Osteoblast (primary cell): ENCODE measurements at regions not wholly inside any gene's neighbourhood (a gene's known extent, or its start where the extent isn't known, plus 50 kb on each side); places are given as distances from the start of the nearest gene placed in this dataset.

Experiments used
- DNase-seq: peaks from one replicate; pipeline ENCODE4 v3.0.0; 2011; ENCODE audit warnings: low spot score, mixed read lengths; ENCODE audit not compliant: insufficient read length; ENCODE audit errors: missing footprints
- H2AFZ ChIP-seq: 2 replicates; pipeline ENCODE4 v1.6.0; 2011; ENCODE audit warnings: mild to moderate bottlenecking, low read length
- H3K27ac ChIP-seq: 2 replicates; pipeline ENCODE4 v1.5.1; 2011; ENCODE audit warnings: mild to moderate bottlenecking, low read depth, low read length, moderate library complexity
- H3K27me3 ChIP-seq: 2 replicates; pipeline ENCODE4 v1.6.0; 2012; ENCODE audit warnings: mild to moderate bottlenecking, control low read depth, inconsistent platforms, low read length, moderate library complexity; ENCODE audit not compliant: insufficient read depth
- H3K36me3 ChIP-seq: 2 replicates; pipeline ENCODE4 v1.5.1; 2011; ENCODE audit warnings: mild to moderate bottlenecking, low read length, control low read depth, moderate library complexity; ENCODE audit not compliant: insufficient read depth
- H3K4me1 ChIP-seq: 2 replicates; pipeline ENCODE4 v1.5.1; 2011; ENCODE audit warnings: mild to moderate bottlenecking, low read length, control low read depth, moderate library complexity; ENCODE audit not compliant: insufficient read depth
- H3K4me2 ChIP-seq: 2 replicates; pipeline ENCODE4 v1.6.0; 2011; ENCODE audit warnings: mild to moderate bottlenecking, low read length; ENCODE audit not compliant: insufficient read depth
- H3K4me3 ChIP-seq: fragments of 200-600 bp; sonication (generic); 3 replicates; pipeline ENCODE4 v1.5.1; 2012; ENCODE audit warnings: mild to moderate bottlenecking, low read length, inconsistent platforms; ENCODE audit not compliant: insufficient read depth
- H3K79me2 ChIP-seq: 2 replicates; pipeline ENCODE4 v1.6.0; 2012; ENCODE audit warnings: mild to moderate bottlenecking, low read length, control low read depth, inconsistent platforms; ENCODE audit not compliant: insufficient read depth
- H3K9me3 ChIP-seq: 2 replicates; pipeline ENCODE4 v1.5.1; 2011; ENCODE audit warnings: low read depth, low read length, control low read depth
- H4K20me1 ChIP-seq: 2 replicates; pipeline ENCODE4 v1.6.0; 2012; ENCODE audit warnings: mild to moderate bottlenecking, low read length, control low read depth; ENCODE audit not compliant: insufficient read depth
- CTCF ChIP-seq: IDR thresholded peaks from 2 replicates; pipeline ENCODE4 v1.5.1; 2011; ENCODE audit warnings: mild to moderate bottlenecking, low read depth, low read length, moderate library complexity; ENCODE audit errors: extremely low read depth

GRCh38 chr3:148450819-148451218 is 246.9 kb upstream of the AGTR1 start:
- H2AFZ ChIP-seq = peak overlapping the region; percentile 33
- H3K27me3 ChIP-seq = no peaks in the 10 kb centered on the region
- DNase-seq = no peak
- H3K27ac ChIP-seq = no peak overlapping the region
- H3K4me2 ChIP-seq = no peak overlapping the region
- no peaks in the 10 kb centered on the region for H3K9me3 ChIP-seq
- H3K79me2 ChIP-seq = no peaks in the 10 kb centered on the region
- no peak for TF ChIP-seq CTCF
- no peaks in the 10 kb centered on the region for H3K4me1 ChIP-seq
- H3K4me3 ChIP-seq = no peak overlapping the region
- no peaks in the 10 kb centered on the region for H4K20me1 ChIP-seq
- H3K36me3 ChIP-seq = no peaks in the 10 kb centered on the region

- Histone ChIP-seq H3K27me3 (no peaks in the 10 kb centered on the region), H3K27ac (no peak overlapping the region), H3K4me3 (no peak overlapping the region), H3K4me1 (no peaks in the 10 kb centered on the region), H3K79me2 (no peaks in the 10 kb centered on the region), H2AFZ (no peak overlapping the region), H3K9me3 (no peaks in the 10 kb centered on the region), H3K4me2 (no peak overlapping the region), H3K36me3 (no peaks in the 10 kb centered on the region), H4K20me1 (no peaks in the 10 kb centered on the region)
- DNase-seq = no peak
- TF ChIP-seq CTCF = no peak
Observed at GRCh38 chr3:148451969-148452368, 245.7 kb upstream of the AGTR1 start.

- Histone ChIP-seq H3K4me2 (no peak overlapping the region), H3K36me3 (no peaks in the 10 kb centered on the region), H3K4me3 (no peak overlapping the region), H3K9me3 (no peaks in the 10 kb centered on the region), H3K4me1 (no peaks in the 10 kb centered on the region), H3K27me3 (no peaks in the 10 kb centered on the region), H3K79me2 (no peaks in the 10 kb centered on the region), H4K20me1 (no peaks in the 10 kb centered on the region), H2AFZ (no peak overlapping the region), H3K27ac (no peak overlapping the region)
- no peak for TF ChIP-seq CTCF
- no peak for DNase-seq
Observed at GRCh38 chr3:148453781-148454191, 243.9 kb upstream of the AGTR1 start.

GRCh38 chr3:148455098-148455497 is 242.6 kb upstream of the AGTR1 start:
- no peaks in the 10 kb centered on the region for H3K4me1 ChIP-seq
- no peak overlapping the region for H3K27ac ChIP-seq
- H3K36me3 ChIP-seq = no peaks in the 10 kb centered on the region
- no peaks in the 10 kb centered on the region for H3K27me3 ChIP-seq
- H3K4me2 ChIP-seq = no peak overlapping the region
- no peak for TF ChIP-seq CTCF
- H2AFZ ChIP-seq = no peak overlapping the region
- no peaks in the 10 kb centered on the region for H3K79me2 ChIP-seq
- no peaks in the 10 kb centered on the region for H4K20me1 ChIP-seq
- no peak for DNase-seq
- no peaks in the 10 kb centered on the region for H3K9me3 ChIP-seq
- H3K4me3 ChIP-seq = no peak overlapping the region
